Cardiac fibroblast (primary cell): ENCODE measurements at regions not wholly inside any gene's neighbourhood (a gene's known extent, or its start where the extent isn't known, plus 50 kb on each side); places are given as distances from the start of the nearest gene placed in this dataset.
"Not testable (repeated sequence)": the region's sequence is repeated elsewhere in the genome, so short reads cannot be mapped to it uniquely, and the experiment has no call there.

Experiments used
- DNase-seq, 2 donors: peaks; one replicate each; pipeline versions ENCODE4 v3.0.0 to v3.0.0-alpha.2; 2010; ENCODE audit warnings: low read depth in 2 of 2
- H3K4me3 ChIP-seq, 2 donors: replicated peaks in 1 of 2; 1 replicate in 1 of 2; 2 replicates in 1 of 2; pipeline ENCODE4 v1.5.1; 2011; ENCODE audit warnings: low read depth in 2 of 2, low read length in 2 of 2, mild to moderate bottlenecking in 2 of 2, moderate library complexity in 1 of 2
- CTCF ChIP-seq: IDR thresholded peaks from one replicate; pipeline ENCODE4 v1.5.1; 2011; ENCODE audit warnings: low read depth, mild to moderate bottlenecking, low read length, inconsistent platforms

- no peak for DNase-seq
- no peak for TF ChIP-seq CTCF
- H3K4me3 ChIP-seq, result no peak overlapping the region
Observed at GRCh38 chr9:717722-718121, 123.8 kb upstream of the DMRT1 start.

- H3K4me3 ChIP-seq, result no peak overlapping the region
- DNase-seq, result no peak
- TF ChIP-seq CTCF, result no peak
Observed at GRCh38 chr9:720239-720881, 121.1 kb upstream of the DMRT1 start.

- no peak for DNase-seq
- TF ChIP-seq CTCF, result no peak
- H3K4me3 ChIP-seq, result no peak overlapping the region
Observed at GRCh38 chr9:722388-722980, 119.0 kb upstream of the DMRT1 start.

- DNase-seq, H3K4me3 ChIP-seq: not testable (repeated sequence)
Observed at GRCh38 chr9:724461-724860, 117.0 kb upstream of the DMRT1 start.

GRCh38 chr9:726005-726404 lies 115.5 kb upstream of the DMRT1 start:
- DNase-seq, result no peak
- H3K4me3 ChIP-seq, result no peak overlapping the region
- no peak for TF ChIP-seq CTCF

GRCh38 chr9:727767-728166 lies 113.7 kb upstream of the DMRT1 start:
- TF ChIP-seq CTCF, result no peak
- no peak for DNase-seq
- no peak overlapping the region for H3K4me3 ChIP-seq

- no peak overlapping the region for H3K4me3 ChIP-seq
- DNase-seq, result no peak
- TF ChIP-seq CTCF, result no peak
Observed at GRCh38 chr9:728535-728934, 113.0 kb upstream of the DMRT1 start.
